Thyroid gland (tissue), 4 donors: ENCODE measurements at regions not wholly inside any gene's neighbourhood (a gene's known extent, or its start where the extent isn't known, plus 50 kb on each side); places are given as distances from the start of the nearest gene placed in this dataset.

Experiments
- POLR2A ChIP-seq, 2 donors: fragments of 450-650 bp; IDR thresholded peaks; one replicate each; pipeline ENCODE4 v1.6.1; 2017; ENCODE audit warnings: antibody characterized with exemption in 2 of 2, mild to moderate bottlenecking in 2 of 2, moderate library complexity in 1 of 2
- TF ChIP-seq, protein P1 (sequence below), 6 experiments: fragments of 200-600 bp in 3 of 6; fragments of 450-650 bp in 3 of 6; sonication (generic) in 3 of 6; IDR thresholded peaks; one replicate each; pipeline ENCODE4 v1.5.1; 2016 to 2019; ENCODE audit warnings: antibody characterized with exemption in 6 of 6, mild to moderate bottlenecking in 2 of 6, inconsistent platforms in 1 of 6, moderate library complexity in 1 of 6

DNA sequence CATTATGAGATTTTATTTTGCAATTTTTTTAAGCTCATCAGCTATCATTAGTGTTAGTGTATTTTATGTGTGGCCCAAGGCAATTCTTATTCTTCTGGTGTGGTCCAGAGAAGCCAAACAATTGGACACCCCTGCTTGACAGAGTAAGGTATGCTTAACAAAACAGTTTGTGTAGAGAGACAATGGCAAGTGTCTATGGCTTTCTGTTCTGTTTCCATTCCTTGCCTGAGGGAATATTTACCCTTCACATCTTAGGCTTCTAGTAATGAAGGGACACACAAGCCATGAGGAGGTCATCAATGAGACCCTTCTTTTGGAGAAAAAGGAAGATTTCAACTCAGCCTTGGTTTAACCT lies 1278.4 kb upstream of the TENM4 start:
- TF ChIP-seq, protein P1, sequence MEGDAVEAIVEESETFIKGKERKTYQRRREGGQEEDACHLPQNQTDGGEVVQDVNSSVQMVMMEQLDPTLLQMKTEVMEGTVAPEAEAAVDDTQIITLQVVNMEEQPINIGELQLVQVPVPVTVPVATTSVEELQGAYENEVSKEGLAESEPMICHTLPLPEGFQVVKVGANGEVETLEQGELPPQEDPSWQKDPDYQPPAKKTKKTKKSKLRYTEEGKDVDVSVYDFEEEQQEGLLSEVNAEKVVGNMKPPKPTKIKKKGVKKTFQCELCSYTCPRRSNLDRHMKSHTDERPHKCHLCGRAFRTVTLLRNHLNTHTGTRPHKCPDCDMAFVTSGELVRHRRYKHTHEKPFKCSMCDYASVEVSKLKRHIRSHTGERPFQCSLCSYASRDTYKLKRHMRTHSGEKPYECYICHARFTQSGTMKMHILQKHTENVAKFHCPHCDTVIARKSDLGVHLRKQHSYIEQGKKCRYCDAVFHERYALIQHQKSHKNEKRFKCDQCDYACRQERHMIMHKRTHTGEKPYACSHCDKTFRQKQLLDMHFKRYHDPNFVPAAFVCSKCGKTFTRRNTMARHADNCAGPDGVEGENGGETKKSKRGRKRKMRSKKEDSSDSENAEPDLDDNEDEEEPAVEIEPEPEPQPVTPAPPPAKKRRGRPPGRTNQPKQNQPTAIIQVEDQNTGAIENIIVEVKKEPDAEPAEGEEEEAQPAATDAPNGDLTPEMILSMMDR (IDR thresholded peaks at IDR 0.05), result no peak
- no peak for TF ChIP-seq POLR2A (IDR thresholded peaks at IDR 0.05)
